ENCODE measurements at regions not wholly inside any gene's neighbourhood (a gene's known extent, or its start where the extent isn't known, plus 50 kb on each side); places are given as distances from the start of the nearest gene placed in this dataset.
"Not testable (repeated sequence)": the region's sequence is repeated elsewhere in the genome, so short reads cannot be mapped to it uniquely, and the experiment has no call there.

- DNase-seq: no peak
These were observed 337.0 kb upstream of the PTBP2 start for GRCh38 chr1:96384611-96385010.

GRCh38 chr1:96387785-96388184 is 333.8 kb upstream of the PTBP2 start:
- DNase-seq: no peak

- no peak for DNase-seq
These were observed 332.9 kb upstream of the PTBP2 start for GRCh38 chr1:96388421-96389310.

GRCh38 chr1:96400089-96400488 is 321.5 kb upstream of the PTBP2 start:
- DNase-seq: no peak

- DNase-seq: no peak
These were observed 312.5 kb upstream of the PTBP2 start for GRCh38 chr1:96409087-96409486.

GRCh38 chr1:96409689-96410088 is 311.9 kb upstream of the PTBP2 start:
- DNase-seq: no peak

- no peak for DNase-seq
These were observed 310.6 kb upstream of the PTBP2 start for GRCh38 chr1:96411006-96411405.

GRCh38 chr1:96414598-96414997 is 307.0 kb upstream of the PTBP2 start:
- no peak for DNase-seq

GRCh38 chr1:96416111-96416595 is 305.4 kb upstream of the PTBP2 start:
- DNase-seq: no peak

- DNase-seq: no peak
These were observed 304.7 kb upstream of the PTBP2 start for GRCh38 chr1:96416701-96417444.

GRCh38 chr1:96418969-96419368 is 302.6 kb upstream of the PTBP2 start:
- DNase-seq: no peak

- DNase-seq: no peak
These were observed 296.7 kb upstream of the PTBP2 start for GRCh38 chr1:96424877-96425276.

GRCh38 chr1:96425382-96426129 is 296.0 kb upstream of the PTBP2 start:
- DNase-seq: no peak

- no peak for DNase-seq
These were observed 294.0 kb upstream of the PTBP2 start for GRCh38 chr1:96427616-96428015.

GRCh38 chr1:96445302-96445701 is 276.3 kb upstream of the PTBP2 start:
- DNase-seq: no peak

- no peak for DNase-seq
These were observed 257.5 kb upstream of the PTBP2 start for GRCh38 chr1:96464066-96464465.

GRCh38 chr1:96464522-96464921 is 257.1 kb upstream of the PTBP2 start:
- DNase-seq: no peak

GRCh38 chr1:96464991-96465390 is 256.6 kb upstream of the PTBP2 start:
- no peak for DNase-seq

GRCh38 chr1:96465441-96465840 is 256.1 kb upstream of the PTBP2 start:
- DNase-seq: no peak

GRCh38 chr1:96466842-96467241 is 254.7 kb upstream of the PTBP2 start:
- DNase-seq: no peak

GRCh38 chr1:96469726-96470125 is 251.9 kb upstream of the PTBP2 start:
- not testable (repeated sequence) for DNase-seq

GRCh38 chr1:96472471-96472870 is 249.1 kb upstream of the PTBP2 start:
- DNase-seq: no peak

GRCh38 chr1:96473791-96474434 is 247.7 kb upstream of the PTBP2 start:
- no peak for DNase-seq
